Adipocyte (in vitro differentiated cells): ENCODE measurements at regions not wholly inside any gene's neighbourhood (a gene's known extent, or its start where the extent isn't known, plus 50 kb on each side); places are given as distances from the start of the nearest gene placed in this dataset.
"Not testable (repeated sequence)": the region's sequence is repeated elsewhere in the genome, so short reads cannot be mapped to it uniquely, and the experiment has no call there.

Experiments
- DNase-seq: peaks from one replicate; pipeline ENCODE4 v3.0.0-alpha.2; 2015; ENCODE audit warnings: low read depth
- H3K27me3 ChIP-seq: replicated peaks from 2 replicates; pipeline ENCODE4 v1.7.0; 2013; ENCODE audit warnings: mild to moderate bottlenecking, low read length, moderate library complexity; ENCODE audit not compliant: control insufficient read depth, insufficient read depth
- H3K36me3 ChIP-seq: 2 replicates; pipeline ENCODE4 v1.7.0; 2013; ENCODE audit warnings: low read length, mild to moderate bottlenecking, moderate library complexity; ENCODE audit not compliant: control insufficient read depth, insufficient read depth, severe bottlenecking
- H3K4me1 ChIP-seq: 2 replicates; pipeline ENCODE4 v1.7.0; 2013; ENCODE audit warnings: mild to moderate bottlenecking, low read length, moderate library complexity; ENCODE audit not compliant: control insufficient read depth, insufficient read depth
- H3K4me3 ChIP-seq: 2 replicates; pipeline ENCODE4 v1.7.0; 2013; ENCODE audit warnings: mild to moderate bottlenecking, low read length, moderate library complexity
- H3K9ac ChIP-seq: 2 replicates; pipeline ENCODE4 v1.7.0; 2013; ENCODE audit warnings: mild to moderate bottlenecking, low read length, moderate library complexity
- H3K9me3 ChIP-seq: 2 replicates; pipeline ENCODE4 v1.7.0; 2013; ENCODE audit warnings: mild to moderate bottlenecking, low read length, moderate library complexity; ENCODE audit not compliant: control insufficient read depth

- Histone ChIP-seq H3K27me3 (no peaks in the 10 kb centered on the region), H3K4me3 (no peak overlapping the region), H3K9me3 (no peaks in the 10 kb centered on the region), H3K4me1 (no peaks in the 10 kb centered on the region), H3K9ac (no peak overlapping the region), H3K36me3 (no peaks in the 10 kb centered on the region)
- no peak for DNase-seq
Measured at GRCh38 chr3:22439626-22440025, 688.6 kb upstream of the ZNF385D start.

DNA sequence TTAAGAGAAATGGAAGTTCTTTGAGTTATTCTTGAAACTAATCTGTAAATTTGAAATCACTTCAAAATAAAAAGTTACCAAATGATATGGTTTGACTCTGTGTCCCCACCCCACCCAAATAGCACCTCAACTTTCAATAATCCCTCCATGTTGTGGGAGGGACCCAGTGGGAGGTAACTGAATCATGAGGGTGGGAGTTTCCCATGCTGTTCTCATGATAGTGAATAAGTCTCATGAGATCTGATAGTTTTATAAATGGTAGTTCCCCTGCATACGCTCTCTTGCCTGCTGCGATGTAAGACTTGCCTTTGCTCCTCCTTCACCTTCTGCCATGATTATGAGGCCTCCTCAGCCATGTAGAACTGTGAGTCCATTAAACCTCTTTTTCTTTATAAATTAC lies 690.7 kb upstream of the ZNF385D start:
- Histone ChIP-seq H3K36me3 (no peaks in the 10 kb centered on the region), H3K9me3 (no peaks in the 10 kb centered on the region), H3K4me3 (no peak overlapping the region), H3K4me1 (no peaks in the 10 kb centered on the region), H3K27me3 (no peaks in the 10 kb centered on the region), H3K9ac (no peak overlapping the region)
- DNase-seq: no peak

DNA sequence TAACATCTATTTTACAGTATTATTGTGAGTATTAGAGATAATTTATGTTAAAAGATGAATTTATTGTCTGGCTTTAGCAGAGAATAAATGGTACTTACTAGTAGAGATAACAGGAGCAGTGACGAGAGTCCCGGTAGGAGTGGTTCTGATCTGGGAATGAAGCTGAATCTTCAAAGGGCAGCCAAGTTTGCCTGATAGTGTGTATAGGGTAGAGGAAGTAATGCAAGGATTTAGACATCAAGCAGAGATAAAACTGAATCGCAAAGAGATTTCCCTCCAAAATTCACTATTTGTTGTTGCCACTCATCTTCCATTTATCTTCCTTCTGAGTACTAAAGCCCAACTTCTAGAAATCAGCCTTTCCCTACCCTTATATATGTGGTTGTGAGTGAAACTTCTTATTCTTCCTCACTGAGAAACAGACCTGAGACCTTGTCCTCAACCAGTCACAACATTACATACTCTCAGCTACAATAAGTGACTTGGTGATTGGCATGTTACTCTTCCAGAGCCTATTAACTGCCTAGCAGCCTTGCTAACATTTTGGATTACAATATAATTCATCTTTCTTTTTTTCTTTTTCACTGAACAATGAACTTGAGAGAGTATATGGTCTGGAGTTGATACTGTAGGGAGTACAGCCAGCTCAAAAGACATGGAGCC lies 692.7 kb upstream of the ZNF385D start:
- Histone ChIP-seq H3K36me3 (no peaks in the 10 kb centered on the region), H3K4me3 (no peak overlapping the region), H3K9ac (no peak overlapping the region), H3K9me3 (no peaks in the 10 kb centered on the region), H3K27me3 (no peaks in the 10 kb centered on the region), H3K4me1 (no peaks in the 10 kb centered on the region)
- no peak for DNase-seq

DNA sequence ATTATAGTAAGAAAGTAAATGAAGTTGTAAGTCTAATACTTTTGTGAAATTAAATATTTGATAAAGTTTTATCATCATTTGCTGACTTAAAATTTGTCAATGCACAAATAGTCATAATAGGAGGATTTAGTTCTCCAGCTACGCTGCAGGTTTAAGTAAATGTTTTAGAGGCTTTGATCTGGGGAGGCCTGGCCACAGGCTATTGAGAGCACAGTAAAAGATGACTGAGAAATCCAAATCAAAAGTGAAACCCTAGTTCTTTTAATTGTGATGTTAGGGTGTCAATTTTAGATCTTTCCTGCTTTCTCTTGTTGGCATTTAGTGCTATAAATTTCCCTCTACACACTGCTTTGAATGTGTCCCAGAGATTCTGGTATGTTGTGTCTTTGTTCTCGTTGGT lies 694.3 kb upstream of the ZNF385D start:
- H3K36me3 ChIP-seq, H3K4me3 ChIP-seq, H3K9me3 ChIP-seq, H3K4me1 ChIP-seq, DNase-seq, H3K27me3 ChIP-seq, H3K9ac ChIP-seq: not testable (repeated sequence)

DNA sequence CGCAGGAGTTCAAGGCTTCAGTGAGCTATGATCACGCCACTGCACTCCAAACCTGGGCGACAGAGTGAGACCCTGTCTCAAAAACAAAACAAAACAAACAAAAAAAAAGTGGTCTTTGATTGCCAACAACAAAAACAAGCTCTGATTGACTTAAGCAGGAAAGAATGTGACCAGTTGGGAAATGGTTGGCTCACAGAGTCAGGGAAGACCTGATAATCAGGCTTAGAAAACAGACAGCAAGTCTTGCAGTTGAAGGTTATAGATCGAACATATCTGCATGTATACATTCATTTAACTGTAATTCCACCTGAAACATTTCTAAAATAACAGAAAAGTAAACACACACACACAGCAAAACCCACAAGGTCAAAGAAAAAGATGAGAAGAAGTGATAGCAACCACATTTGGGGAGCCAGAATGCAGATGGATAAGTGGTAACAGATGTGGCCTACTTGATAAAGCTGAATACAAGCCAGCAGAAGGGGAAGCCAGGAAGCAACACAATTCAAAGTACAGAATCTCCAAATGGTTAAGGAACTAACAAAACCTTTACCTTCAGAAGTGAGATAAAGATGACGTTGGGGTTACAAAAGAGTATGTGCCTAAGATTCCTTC lies 699.9 kb upstream of the ZNF385D start:
- Histone ChIP-seq H3K9me3 (no peaks in the 10 kb centered on the region), H3K36me3 (no peaks in the 10 kb centered on the region), H3K27me3 (no peaks in the 10 kb centered on the region), H3K4me3 (no peak overlapping the region), H3K9ac (no peak overlapping the region), H3K4me1 (peaks cover 22% of the 10 kb centered on the region)
- peak; percentile 41 for DNase-seq

DNA sequence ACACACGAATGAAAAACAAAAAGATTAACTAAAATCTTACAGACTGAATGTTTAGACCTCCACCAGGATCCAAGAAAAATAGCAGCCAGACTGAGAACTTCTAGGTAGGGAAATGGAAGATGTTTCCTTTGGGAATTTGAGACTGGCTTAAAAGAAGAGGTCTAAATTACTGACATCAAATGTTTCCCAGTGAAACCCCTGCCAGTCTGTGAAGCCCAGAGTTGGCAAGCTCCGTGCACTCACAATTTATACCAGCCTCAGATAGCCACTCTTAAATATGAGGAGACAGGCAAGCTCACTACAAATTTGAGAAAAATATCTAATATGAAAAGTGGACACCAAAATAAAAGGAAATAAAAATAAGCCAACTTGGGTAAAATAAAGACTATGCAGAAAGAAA lies 700.5 kb upstream of the ZNF385D start:
- no peak for DNase-seq
- no peak overlapping the region for H3K9ac ChIP-seq
- no peaks in the 10 kb centered on the region for H3K27me3 ChIP-seq
- H3K4me1 ChIP-seq: peaks cover 22% of the 10 kb centered on the region
- H3K4me3 ChIP-seq: no peak overlapping the region
- H3K36me3 ChIP-seq: no peaks in the 10 kb centered on the region
- no peaks in the 10 kb centered on the region for H3K9me3 ChIP-seq

DNA sequence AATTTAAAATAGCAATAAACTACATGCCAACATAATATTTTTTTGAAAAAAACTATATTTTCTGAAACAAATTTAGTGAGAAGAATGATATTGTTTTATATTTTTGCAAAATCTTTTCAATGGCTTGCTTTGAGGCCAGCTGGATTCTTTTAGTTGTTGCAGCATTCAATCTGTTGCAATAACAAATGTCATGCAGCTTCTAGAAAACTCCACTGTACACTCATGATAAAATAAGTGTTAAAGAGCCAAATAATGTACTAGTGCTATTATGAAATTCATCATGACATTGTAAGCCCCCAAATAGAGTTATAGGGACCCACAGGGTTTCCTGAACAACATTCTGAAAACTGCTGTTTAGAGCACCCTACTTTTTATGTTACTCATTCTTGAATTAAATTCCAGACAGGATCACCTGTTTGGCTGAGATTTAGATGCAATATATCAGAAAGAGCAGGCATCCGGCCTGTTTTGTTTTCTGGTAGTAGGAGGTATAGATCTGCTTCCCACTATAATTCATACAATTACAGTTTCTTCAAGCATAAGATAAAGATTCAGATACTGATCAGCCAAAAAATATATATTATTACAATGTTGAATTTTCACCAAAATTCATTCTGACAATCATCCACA lies 703.0 kb upstream of the ZNF385D start:
- Histone ChIP-seq H3K9ac (no peak overlapping the region), H3K27me3 (no peaks in the 10 kb centered on the region), H3K4me1 (peaks cover 22% of the 10 kb centered on the region), H3K4me3 (no peak overlapping the region), H3K9me3 (no peaks in the 10 kb centered on the region), H3K36me3 (no peaks in the 10 kb centered on the region)
- DNase-seq: peak; percentile 29

GRCh38 chr3:22469995-22470394 lies 719.0 kb upstream of the ZNF385D start:
- H3K4me3 ChIP-seq: no peak overlapping the region
- peaks cover 8% of the 10 kb centered on the region for H3K4me1 ChIP-seq
- H3K9me3 ChIP-seq: no peaks in the 10 kb centered on the region
- peaks cover 6% of the 10 kb centered on the region for H3K27me3 ChIP-seq
- DNase-seq: no peak
- no peak overlapping the region for H3K9ac ChIP-seq
- H3K36me3 ChIP-seq: no peaks in the 10 kb centered on the region

DNA sequence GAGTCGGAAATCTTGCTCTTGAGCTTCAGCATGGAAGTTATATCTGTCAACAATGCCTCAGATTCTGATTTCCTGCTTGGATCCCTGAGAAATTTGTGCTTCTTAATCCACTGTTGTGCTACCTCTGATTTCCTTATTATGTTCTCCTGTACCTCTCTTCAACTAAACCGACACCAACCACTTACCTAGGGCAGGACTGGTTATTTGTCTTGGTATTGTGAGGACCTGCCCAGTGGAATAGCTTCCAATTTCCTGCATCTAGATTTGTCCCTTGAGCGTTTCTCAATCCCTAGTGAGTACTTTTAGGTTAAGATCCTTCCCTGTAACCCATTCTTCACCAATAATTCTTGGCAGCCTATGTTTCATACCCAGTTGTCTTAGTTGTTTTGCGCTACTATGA lies 720.5 kb upstream of the ZNF385D start:
- H3K4me1 ChIP-seq: peaks cover 8% of the 10 kb centered on the region
- H3K36me3 ChIP-seq: no peaks in the 10 kb centered on the region
- H3K9me3 ChIP-seq: no peaks in the 10 kb centered on the region
- no peak overlapping the region for H3K4me3 ChIP-seq
- H3K27me3 ChIP-seq: peaks cover 6% of the 10 kb centered on the region
- no peak overlapping the region for H3K9ac ChIP-seq
- no peak for DNase-seq

- peak; percentile 21 for DNase-seq
- Histone ChIP-seq H3K4me3 (no peak overlapping the region), H3K4me1 (peaks cover 8% of the 10 kb centered on the region), H3K9me3 (no peaks in the 10 kb centered on the region), H3K36me3 (no peaks in the 10 kb centered on the region), H3K27me3 (peaks cover 6% of the 10 kb centered on the region), H3K9ac (no peak overlapping the region)
Measured at GRCh38 chr3:22474706-22475445, 723.9 kb upstream of the ZNF385D start.

DNA sequence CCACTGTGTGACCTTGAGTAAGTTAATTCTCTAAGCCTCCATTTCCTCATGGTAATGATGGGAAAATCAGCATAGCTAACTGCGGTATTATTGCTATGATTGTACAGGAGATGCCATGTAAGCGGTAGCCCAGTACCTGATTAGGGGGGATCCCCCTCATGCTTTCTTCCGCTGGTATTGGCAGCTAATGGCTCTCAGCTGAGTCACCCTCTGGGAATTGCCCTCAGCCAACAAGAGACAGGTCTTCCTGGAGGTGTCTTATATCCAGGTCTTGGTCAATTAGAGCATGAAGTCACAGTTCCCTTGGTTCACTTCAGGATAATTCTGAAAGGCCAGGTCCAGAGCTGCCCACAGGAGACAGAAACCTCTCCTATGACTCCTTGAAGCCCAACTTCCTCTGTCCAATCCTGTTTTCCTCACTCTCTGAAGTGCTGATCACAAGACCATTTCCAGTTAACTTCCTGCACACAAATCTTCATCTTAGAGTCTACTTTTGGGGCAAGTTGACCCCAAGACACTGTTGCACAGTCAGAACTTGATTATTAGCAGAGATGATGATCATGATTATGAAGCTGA lies 724.7 kb upstream of the ZNF385D start:
- Histone ChIP-seq H3K4me3 (no peak overlapping the region), H3K9me3 (no peaks in the 10 kb centered on the region), H3K36me3 (no peaks in the 10 kb centered on the region), H3K4me1 (peaks cover 8% of the 10 kb centered on the region), H3K27me3 (peaks cover 6% of the 10 kb centered on the region), H3K9ac (no peak overlapping the region)
- DNase-seq: no peak
